ENCODE measurements at regions not wholly inside any gene's neighbourhood (a gene's known extent, or its start where the extent isn't known, plus 50 kb on each side); places are given as distances from the start of the nearest gene placed in this dataset.

GRCh38 chr20:52289956-52290565 lies 98.5 kb upstream of the ZFP64 start:
- DNase-seq = no peak
- H3K4me1 ChIP-seq = no peaks in the 10 kb centered on the region
- H3K27me3 ChIP-seq = no peaks in the 10 kb centered on the region
- no peak overlapping the region for H3K27ac ChIP-seq
- no peaks in the 10 kb centered on the region for H3K36me3 ChIP-seq
- no peak overlapping the region for H3K4me3 ChIP-seq
- peaks cover 0 to 3% (median 0%) of the 10 kb centered on the region in 4 donors for H3K9me3 ChIP-seq
- TF ChIP-seq POLR2A (IDR thresholded peaks at IDR 0.05) (no peak), CTCF (IDR thresholded peaks at IDR 0.05) (no peak)

- H3K4me3 ChIP-seq = no peak overlapping the region
- H3K27me3 ChIP-seq = no peaks in the 10 kb centered on the region
- no peak for DNase-seq
- TF ChIP-seq CTCF (IDR thresholded peaks at IDR 0.05) (no peak), POLR2A (IDR thresholded peaks at IDR 0.05) (no peak)
- H3K27ac ChIP-seq = no peak overlapping the region
- H3K36me3 ChIP-seq = no peaks in the 10 kb centered on the region
- no peaks in the 10 kb centered on the region for H3K9me3 ChIP-seq
- peaks cover 0 to under 1% (median 0%) of the 10 kb centered on the region in 4 donors for H3K4me1 ChIP-seq
These were observed 88.8 kb upstream of the ZFP64 start for GRCh38 chr20:52280407-52280806.

GRCh38 chr20:52279706-52280105 lies 88.1 kb upstream of the ZFP64 start:
- Histone ChIP-seq H3K9me3 (no peaks in the 10 kb centered on the region), H3K36me3 (no peaks in the 10 kb centered on the region), H3K4me3 (no peak overlapping the region), H3K4me1 (peaks cover 0 to 5% (median 0%) of the 10 kb centered on the region in 4 donors), H3K27ac (no peak overlapping the region), H3K27me3 (no peaks in the 10 kb centered on the region)
- no peak for TF ChIP-seq CTCF (IDR thresholded peaks at IDR 0.05)
- TF ChIP-seq POLR2A (IDR thresholded peaks at IDR 0.05) = no peak
- no peak for DNase-seq

GRCh38 chr20:52275181-52275691 lies 83.7 kb upstream of the ZFP64 start:
- Histone ChIP-seq H3K9me3 (no peaks in the 10 kb centered on the region), H3K27me3 (no peaks in the 10 kb centered on the region), H3K27ac (no peak overlapping the region), H3K4me1 (peaks cover 0 to 5% (median 0%) of the 10 kb centered on the region in 4 donors), H3K4me3 (no peak overlapping the region), H3K36me3 (no peaks in the 10 kb centered on the region)
- TF ChIP-seq POLR2A (IDR thresholded peaks at IDR 0.05) (no peak), CTCF (IDR thresholded peaks at IDR 0.05) (no peak)
- DNase-seq = no peak

GRCh38 chr20:52270696-52271095 lies 79.1 kb upstream of the ZFP64 start:
- no peaks in the 10 kb centered on the region for H3K27me3 ChIP-seq
- H3K36me3 ChIP-seq = no peaks in the 10 kb centered on the region
- no peak overlapping the region for H3K27ac ChIP-seq
- H3K4me3 ChIP-seq = no peak overlapping the region
- peaks cover 0 to 5% (median 0%) of the 10 kb centered on the region in 4 donors for H3K4me1 ChIP-seq
- TF ChIP-seq CTCF (IDR thresholded peaks at IDR 0.05) = no peak
- no peak for TF ChIP-seq POLR2A (IDR thresholded peaks at IDR 0.05)
- DNase-seq = no peak
- no peaks in the 10 kb centered on the region for H3K9me3 ChIP-seq

Data from Peyer's patch (tissue), 4 donors.